H9 (cell line): ENCODE measurements at regions not wholly inside any gene's neighbourhood (a gene's known extent, or its start where the extent isn't known, plus 50 kb on each side); places are given as distances from the start of the nearest gene placed in this dataset.

ENCODE experiments used
- DNase-seq: peaks from one replicate; pipeline ENCODE4 v3.0.0-alpha.2; 2017
- H2AFZ ChIP-seq: one replicate; pipeline ENCODE4 v1.6.1; 2013; ENCODE audit warnings: mild to moderate bottlenecking, low read length, control low read depth, moderate library complexity
- H2AK5ac ChIP-seq: 2 replicates; pipeline ENCODE4 v1.6.1; 2013; ENCODE audit warnings: low read length, control low read depth, mixed read lengths; ENCODE audit not compliant: insufficient read length
- H2BK120ac ChIP-seq: one replicate; pipeline ENCODE4 v1.6.1; 2013; ENCODE audit warnings: low read depth, mild to moderate bottlenecking, low read length, control low read depth, inconsistent platforms; ENCODE audit not compliant: poor library complexity, severe bottlenecking
- H2BK12ac ChIP-seq: 2 replicates; pipeline ENCODE4 v1.6.1; 2013; ENCODE audit warnings: low read length, control low read depth, mixed read lengths, low read depth; ENCODE audit not compliant: insufficient read length
- H2BK15ac ChIP-seq: 2 replicates; pipeline ENCODE4 v1.6.1; 2013; ENCODE audit warnings: low read depth, low read length, control low read depth
- H2BK20ac ChIP-seq: one replicate; pipeline ENCODE4 v1.6.1; 2013; ENCODE audit warnings: low read depth, mild to moderate bottlenecking, low read length, control low read depth, inconsistent platforms; ENCODE audit not compliant: poor library complexity, severe bottlenecking
- H2BK5ac ChIP-seq: 2 replicates; pipeline ENCODE4 v1.6.1; 2013; ENCODE audit warnings: low read length, control low read depth, mixed read lengths; ENCODE audit not compliant: insufficient read length
- H3K14ac ChIP-seq: 2 replicates; pipeline ENCODE4 v1.6.1; 2013; ENCODE audit warnings: low read length, control low read depth; ENCODE audit not compliant: insufficient read depth
- H3K18ac ChIP-seq: 2 replicates; pipeline ENCODE4 v1.6.1; 2013; ENCODE audit warnings: low read depth, mild to moderate bottlenecking, mixed read lengths, low read length, control low read depth; ENCODE audit not compliant: insufficient read length
- H3K23ac ChIP-seq: 2 replicates; pipeline ENCODE4 v1.6.1; 2013; ENCODE audit warnings: low read length, control low read depth, mixed read lengths, low read depth; ENCODE audit not compliant: insufficient read length
- H3K23me2 ChIP-seq: 2 replicates; pipeline ENCODE4 v1.6.1; 2013; ENCODE audit warnings: low read depth, mild to moderate bottlenecking, mixed read lengths, low read length, control low read depth; ENCODE audit not compliant: insufficient read length, poor library complexity, severe bottlenecking
- H3K27ac ChIP-seq: 2 replicates; pipeline ENCODE4 v1.5.1; 2013; ENCODE audit warnings: low read length, control low read depth, mixed read lengths, low read depth; ENCODE audit not compliant: insufficient read length
- H3K27me3 ChIP-seq: 2 replicates; pipeline ENCODE4 v1.6.1; 2013; ENCODE audit warnings: low read length, control low read depth, inconsistent platforms; ENCODE audit not compliant: insufficient read depth
- H3K4ac ChIP-seq: 2 replicates; pipeline ENCODE4 v1.6.1; 2013; ENCODE audit warnings: low read depth, mild to moderate bottlenecking, control low read depth, inconsistent platforms, low read length, moderate library complexity
- H3K4me1 ChIP-seq: 2 replicates; pipeline ENCODE4 v1.6.1; 2013; ENCODE audit warnings: low read length, control low read depth, inconsistent platforms; ENCODE audit not compliant: insufficient read depth
- H3K4me2 ChIP-seq: 2 replicates; pipeline ENCODE4 v1.6.1; 2013; ENCODE audit warnings: low read length, control low read depth, mixed read lengths; ENCODE audit not compliant: insufficient read length, insufficient read depth
- H3K56ac ChIP-seq: 2 replicates; pipeline ENCODE4 v1.6.1; 2013; ENCODE audit warnings: low read depth, mild to moderate bottlenecking, mixed read lengths, low read length, control low read depth; ENCODE audit not compliant: insufficient read length
- H3K79me1 ChIP-seq: 2 replicates; pipeline ENCODE4 v1.6.1; 2013; ENCODE audit warnings: low read depth, mild to moderate bottlenecking, moderate library complexity, low read length, control low read depth, inconsistent platforms; ENCODE audit not compliant: insufficient read depth, poor library complexity, severe bottlenecking
- H3K79me2 ChIP-seq: 2 replicates; pipeline ENCODE4 v1.6.1; 2013; ENCODE audit warnings: low read length, control low read depth, inconsistent platforms; ENCODE audit not compliant: insufficient read depth
- H3K9ac ChIP-seq: 2 replicates; pipeline ENCODE4 v1.6.1; 2013; ENCODE audit warnings: low read length, control low read depth, mixed read lengths; ENCODE audit not compliant: insufficient read length; ENCODE audit errors: extremely low read depth
- H3K9me3 ChIP-seq: one replicate; pipeline ENCODE4 v1.6.1; 2013; ENCODE audit warnings: low read depth, low read length, inconsistent platforms; ENCODE audit not compliant: control insufficient read depth
- H3T11ph ChIP-seq: one replicate; pipeline ENCODE4 v1.6.1; 2013; ENCODE audit warnings: mild to moderate bottlenecking, low read length, control low read depth, inconsistent platforms
- H4K20me1 ChIP-seq: one replicate; pipeline ENCODE4 v1.6.1; 2013; ENCODE audit not compliant: control insufficient read depth, insufficient read length, insufficient read depth
- H4K5ac ChIP-seq: 2 replicates; pipeline ENCODE4 v1.6.1; 2013; ENCODE audit warnings: low read depth, mild to moderate bottlenecking, mixed read lengths, low read length, control low read depth; ENCODE audit not compliant: insufficient read length
- H4K8ac ChIP-seq: replicated peaks from 2 replicates; pipeline ENCODE4 v1.6.1; 2013; ENCODE audit warnings: low read length, control low read depth, mixed read lengths, low read depth; ENCODE audit not compliant: insufficient read length
- H4K91ac ChIP-seq: 2 replicates; pipeline ENCODE4 v1.6.1; 2013; ENCODE audit warnings: low read depth, mild to moderate bottlenecking, moderate library complexity, mixed read lengths, low read length, control low read depth; ENCODE audit not compliant: insufficient read length
- H3K27ac Mint-ChIP-seq, 3 experiments: 2 replicates in 2 of 3; 3 replicates in 1 of 3; pipeline ENCODE4 v1.8.0; 2020 to 2021; ENCODE audit warnings: mixed read lengths in 3 of 3, mild to moderate bottlenecking in 1 of 3, moderate library complexity in 1 of 3
- H3K27me3 Mint-ChIP-seq: 2 replicates; pipeline ENCODE4 v1.8.0; 2021; ENCODE audit warnings: low read depth, mild to moderate bottlenecking, moderate library complexity, mixed read lengths
- H3K36me3 Mint-ChIP-seq, 3 experiments: 2 replicates in 2 of 3; 3 replicates in 1 of 3; pipeline ENCODE4 v1.8.0; 2020 to 2021; ENCODE audit warnings: low read depth in 3 of 3, mixed read lengths in 3 of 3; ENCODE audit not compliant: insufficient read depth in 1 of 3
- H3K4me1 Mint-ChIP-seq, 2 experiments: 2 replicates each; pipeline ENCODE4 v1.8.0; 2020; ENCODE audit warnings: mixed read lengths in 2 of 2
- H3K4me3 Mint-ChIP-seq, 2 experiments: 2 replicates in 1 of 2; 3 replicates in 1 of 2; pipeline ENCODE4 v1.8.0; 2020 to 2021; ENCODE audit warnings: mild to moderate bottlenecking in 2 of 2, mixed read lengths in 2 of 2, moderate library complexity in 1 of 2
- H3K9me3 Mint-ChIP-seq, 2 experiments: 2 replicates in 1 of 2; 3 replicates in 1 of 2; pipeline ENCODE4 v1.8.0; 2020; ENCODE audit warnings: mild to moderate bottlenecking in 2 of 2, mixed read lengths in 2 of 2, moderate library complexity in 1 of 2
- CTCF ChIP-seq: fragments of 200-600 bp; sonication (generic); conservative IDR thresholded peaks from 3 replicates; pipeline ENCODE4 v1.8.0; 2021; ENCODE audit warnings: antibody characterized with exemption, mild to moderate bottlenecking
- WGBS: extraction: QIAGEN DNeasy Blood & Tissue Kit; methylation state at CpG from one replicate; pipeline ENCODE4 v1.1.7; 2013; ENCODE audit warnings: missing lambda C conversion rate, low lambda C conversion rate, mixed read lengths; ENCODE audit not compliant: insufficient read length; ENCODE audit errors: extremely low coverage; 5-methylcytosine and 5-hydroxymethylcytosine counted together

DNA sequence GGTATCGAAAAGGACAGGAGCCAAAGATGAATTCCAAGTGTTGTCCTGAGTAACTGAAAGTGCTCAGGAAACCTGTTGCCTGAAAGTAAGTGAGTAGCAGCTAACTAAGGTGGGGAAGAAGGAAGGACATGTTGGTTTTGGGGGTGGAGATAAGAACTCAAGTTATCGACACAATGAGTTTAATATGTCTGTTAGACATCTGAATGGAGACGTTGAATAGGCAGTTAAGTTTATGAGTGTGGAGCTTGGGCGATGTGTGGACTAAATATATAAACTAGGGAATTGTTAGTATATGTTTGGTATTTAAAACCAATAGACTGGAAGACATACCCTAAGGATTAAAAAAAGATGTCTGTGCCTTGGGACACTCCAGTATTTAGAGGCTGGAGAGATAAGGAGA, 82.7 kb upstream of the ASIC2 start:
- no peak overlapping the region for H4K8ac ChIP-seq
- H3K79me1 ChIP-seq = no peaks in the 10 kb centered on the region
- no peak overlapping the region for H2BK15ac ChIP-seq
- Mint-ChIP-seq H3K36me3 (0 out of 7 replicates have a peak, but pooled peaks cover 0 to 1% (median 0%) of the 10 kb centered on the region in 3 experiments), H3K4me3 (no peak overlapping the region), H3K27me3 (peaks cover 11% of the 10 kb centered on the region), H3K27ac (no peak overlapping the region), H3K4me1 (peaks cover 17 to 22% of the 10 kb centered on the region in 2 experiments), H3K9me3 (no peaks in the 10 kb centered on the region; a peak in 1 of 5 replicates)
- no peak overlapping the region for H3K56ac ChIP-seq
- no peak for TF ChIP-seq CTCF
- H2AFZ ChIP-seq = no peak overlapping the region
- no peak overlapping the region for H2BK12ac ChIP-seq
- H3K4me2 ChIP-seq = no peak overlapping the region
- H3K14ac ChIP-seq = no peak overlapping the region
- no peak overlapping the region for H3K23ac ChIP-seq
- no peaks in the 10 kb centered on the region; the same call in 1 of the 2 replicates for H3K27me3 ChIP-seq
- no peak overlapping the region for H3K27ac ChIP-seq
- H3K79me2 ChIP-seq = no peaks in the 10 kb centered on the region
- no peak overlapping the region for H3K4ac ChIP-seq
- no peak overlapping the region for H2BK5ac ChIP-seq
- H3K9me3 ChIP-seq = no peaks in the 10 kb centered on the region
- no peak overlapping the region for H3T11ph ChIP-seq
- peaks cover 6% of the 10 kb centered on the region; the same call in 1 of the 2 replicates for H3K4me1 ChIP-seq
- no peaks in the 10 kb centered on the region for H4K20me1 ChIP-seq
- no peak overlapping the region for H3K9ac ChIP-seq
- WGBS = no CpG with 5 or more reads among the region's 4 CpGs
- no peak overlapping the region for H2BK20ac ChIP-seq
- no peak overlapping the region for H2BK120ac ChIP-seq
- H4K91ac ChIP-seq = no peak overlapping the region
- DNase-seq = no peak
- no peak overlapping the region for H3K18ac ChIP-seq
- H4K5ac ChIP-seq = no peak overlapping the region
- H2AK5ac ChIP-seq = no peak overlapping the region
- H3K23me2 ChIP-seq = no peaks in the 10 kb centered on the region
